Choroid plexus epithelial cell (primary cell): ENCODE measurements at regions not wholly inside any gene's neighbourhood (a gene's known extent, or its start where the extent isn't known, plus 50 kb on each side); places are given as distances from the start of the nearest gene placed in this dataset.
A peak's percentile ranks its signal among the peaks of the same experiment; 100 is the strongest.

Experiments used
- DNase-seq: peaks from one replicate; pipeline ENCODE4 v3.0.0-alpha.2; 2010; ENCODE audit warnings: low read depth
- H3K4me3 ChIP-seq: 2 replicates; pipeline ENCODE4 v1.5.1; 2011; ENCODE audit warnings: low read depth, mild to moderate bottlenecking, control low read depth, low read length, moderate library complexity
- CTCF ChIP-seq: conservative IDR thresholded peaks from 2 replicates; pipeline ENCODE4 v1.5.1; 2011; ENCODE audit warnings: low read depth, mild to moderate bottlenecking, control low read depth, inconsistent platforms, low read length, moderate library complexity

DNA sequence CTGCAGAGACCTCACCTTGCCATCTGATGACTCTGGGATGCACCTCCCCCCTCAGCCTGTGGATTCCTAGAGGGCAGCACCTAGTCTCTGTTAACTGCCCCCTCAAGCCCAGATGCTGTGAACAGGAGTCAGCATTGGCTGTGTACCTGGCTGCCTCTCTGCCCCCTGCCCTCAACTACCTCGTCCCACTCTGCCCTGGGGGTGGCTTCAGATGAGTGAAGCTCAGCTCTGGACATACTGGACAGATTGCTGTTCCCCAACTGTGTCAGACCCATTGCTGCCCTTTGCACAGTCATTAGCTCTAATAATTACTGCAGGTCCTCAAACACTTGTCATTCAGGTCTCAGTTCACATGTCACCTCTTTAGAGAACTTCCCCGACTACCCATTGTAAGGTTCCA lies 182.1 kb upstream of the TSHZ3 start:
- H3K4me3 ChIP-seq, result no peak overlapping the region
- no peak for DNase-seq
- no peak for TF ChIP-seq CTCF

DNA sequence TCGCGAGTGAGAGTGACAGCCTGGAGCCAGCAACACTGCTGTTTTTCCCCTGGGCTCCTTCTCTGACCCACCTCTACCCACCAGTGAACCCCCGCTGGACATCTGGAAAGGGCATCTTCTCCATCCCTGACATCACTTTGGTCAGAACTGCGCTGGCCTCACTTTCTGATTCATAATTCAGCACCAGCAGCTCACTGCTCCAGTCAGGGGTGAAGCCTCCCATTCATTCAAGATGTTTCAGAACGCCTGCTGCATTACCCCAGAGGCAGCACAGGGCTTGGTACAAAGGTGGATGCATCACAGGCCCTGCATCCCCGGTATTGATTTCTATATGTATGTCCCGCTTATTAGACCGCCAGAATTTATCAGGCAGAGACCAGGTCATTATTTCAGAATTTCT lies 182.8 kb upstream of the TSHZ3 start:
- no peak for TF ChIP-seq CTCF
- no peak for DNase-seq
- H3K4me3 ChIP-seq, result no peak overlapping the region

DNA sequence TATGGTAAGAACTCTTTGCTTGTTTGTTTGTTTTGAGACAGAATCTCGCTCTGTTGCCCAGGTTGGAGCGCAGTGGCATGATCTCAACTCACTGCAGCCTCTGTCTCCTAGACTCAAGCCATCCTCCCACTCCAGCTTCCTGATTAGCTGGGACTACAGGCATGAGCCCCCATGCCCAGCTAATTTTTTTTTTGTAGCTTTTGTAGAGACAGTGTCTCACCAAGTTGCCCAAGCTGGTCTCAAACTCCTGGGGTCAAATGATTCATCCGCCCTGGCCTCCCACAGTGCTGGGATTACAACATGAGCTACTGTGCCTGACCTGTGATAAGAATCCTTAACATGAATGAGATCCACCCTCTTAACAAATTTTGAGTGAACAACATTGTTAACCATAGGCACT lies 183.9 kb upstream of the TSHZ3 start:
- peak; percentile 23 for DNase-seq
- TF ChIP-seq CTCF, result no peak
- H3K4me3 ChIP-seq, result no peak overlapping the region

DNA sequence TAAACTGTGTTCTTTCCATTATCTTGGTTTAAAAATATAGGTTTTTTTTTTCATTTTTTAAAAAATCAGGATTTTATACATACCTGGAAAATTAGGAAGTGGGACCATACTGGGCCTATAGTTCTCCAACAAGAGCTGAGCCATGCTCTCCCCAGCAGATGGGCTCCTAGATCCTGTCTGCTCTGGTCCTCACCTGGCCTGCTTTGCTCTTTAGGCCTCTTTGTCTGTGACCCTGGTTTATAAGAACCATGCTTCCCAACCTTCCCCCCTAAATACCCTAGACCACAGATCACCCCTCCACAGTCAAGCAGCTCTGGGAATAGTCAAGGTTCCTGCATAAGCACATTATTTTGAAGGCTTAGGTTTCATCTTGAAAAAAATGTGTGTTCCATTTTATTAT lies 185.0 kb upstream of the TSHZ3 start:
- H3K4me3 ChIP-seq, result no peak overlapping the region
- TF ChIP-seq CTCF, result no peak
- DNase-seq, result no peak

GRCh38 chr19:31534786-31535657 lies 185.8 kb upstream of the TSHZ3 start:
- no peak for TF ChIP-seq CTCF
- H3K4me3 ChIP-seq, result no peak overlapping the region
- DNase-seq, result no peak

DNA sequence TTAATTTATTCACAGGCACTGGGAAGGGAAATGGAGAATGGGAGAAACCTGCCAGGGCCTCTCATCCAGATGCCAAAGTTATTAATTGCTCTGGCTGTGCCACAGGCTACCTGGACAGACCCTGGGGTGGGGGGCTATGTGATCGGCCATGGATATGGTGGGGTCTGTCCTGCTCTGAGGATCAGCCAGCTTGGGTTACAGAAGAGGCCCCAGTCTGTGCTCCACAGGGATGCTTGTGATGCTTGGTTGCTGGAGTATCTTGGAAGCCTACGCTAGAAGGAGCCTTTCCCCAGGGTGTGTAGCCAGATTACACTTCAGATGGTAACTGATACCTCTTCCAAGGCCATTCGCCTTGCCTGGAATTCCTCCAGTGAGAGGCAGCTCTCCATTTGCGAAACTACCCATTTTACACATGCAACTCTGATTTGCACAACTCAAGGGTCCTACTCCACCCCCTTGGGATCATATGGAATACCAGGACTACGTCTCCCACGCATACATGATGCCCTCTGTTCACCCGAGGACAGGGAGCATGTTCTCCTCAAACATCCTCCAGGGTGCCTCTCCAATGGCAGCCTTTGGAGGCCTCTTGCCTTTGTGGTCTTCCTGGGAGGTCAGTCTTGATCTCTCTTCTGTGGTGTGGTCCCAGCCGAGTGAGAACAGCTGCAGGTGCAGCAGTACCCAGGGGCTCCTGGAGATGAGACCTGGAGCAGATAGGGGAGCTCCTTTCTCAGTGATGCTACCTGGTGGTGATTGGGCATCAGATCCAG lies 186.6 kb upstream of the TSHZ3 start:
- DNase-seq, result no peak
- H3K4me3 ChIP-seq, result no peak overlapping the region
- no peak for TF ChIP-seq CTCF
